ENCODE measurements at regions not wholly inside any gene's neighbourhood (a gene's known extent, or its start where the extent isn't known, plus 50 kb on each side); places are given as distances from the start of the nearest gene placed in this dataset.

GRCh38 chr4:30632751-30633150 lies 87.4 kb upstream of the PCDH7 start:
- POLR2A ChIA-PET = no interaction called here
- no TSS peak for BruUV-seq (replicated peaks)
- no peaks in the 10 kb centered on the region for H3K36me3 ChIP-seq (ENCODE audit: control insufficient read depth in 1 of 2, insufficient read depth in 2 of 2, low read length in 2 of 2)
- H3K4me2 ChIP-seq (ENCODE audit: low read length) = no peak overlapping the region
- intact Hi-C loops (cut with micrococcal nuclease) = no loop called here
- H3K9ac ChIP-seq (ENCODE audit: low read length) = no peak overlapping the region
- H4K20me1 ChIP-seq (ENCODE audit: insufficient read depth) = no peaks in the 10 kb centered on the region
- CTCF ChIA-PET = no interaction called here
- no peaks in the 10 kb centered on the region for H3K79me2 ChIP-seq (ENCODE audit: insufficient read depth, low read length)
- DNase-seq (ENCODE audit: low read depth, low spot score) (no peak), ATAC-seq (no peak)
- no peak for TF ChIP-seq EZH2 (IDR thresholded peaks at IDR 0.05)
- no peak for TF ChIP-seq CTCF (IDR thresholded peaks at IDR 0.05 in 2 of 3, conservative IDR thresholded peaks at IDR 0.05 in 1 of 3; ENCODE audit: borderline replicate concordance in 1 of 3, insufficient read depth in 1 of 3, low read depth in 2 of 3, low read length in 2 of 3)
- TF ChIP-seq EGR1 (IDR thresholded peaks at IDR 0.05; ENCODE audit: low read depth) = no peak
- no peak for TF ChIP-seq SP1 (IDR thresholded peaks at IDR 0.05; ENCODE audit: low read depth)
- no peak for TF ChIP-seq CBX3 (IDR thresholded peaks at IDR 0.05; ENCODE audit: low read depth)
- TF ChIP-seq MAX (IDR thresholded peaks at IDR 0.05) = no peak
- TF ChIP-seq FOSL1 (IDR thresholded peaks at IDR 0.05; ENCODE audit: low read depth) = no peak
- no peak for TF ChIP-seq SRF (IDR thresholded peaks at IDR 0.05; ENCODE audit: low read depth)
- no peaks in the 10 kb centered on the region for H3K9me3 ChIP-seq (ENCODE audit: control insufficient read depth in 1 of 2, insufficient read depth in 1 of 2, low read depth in 1 of 2, low read length in 2 of 2)
- RAD21 ChIA-PET (ENCODE audit: low non-redundant PET in 1 of 2, low total read pairs in 2 of 2, uncharacterized antibody in 2 of 2, unreplicated experiment in 2 of 2) = no interaction called here
- H3K4me3 ChIP-seq (replicated peaks in 1 of 2; ENCODE audit: low read depth in 1 of 2, low read length in 2 of 2) = no peak overlapping the region
- H3K27ac ChIP-seq (ENCODE audit: low read depth, low read length) = no peak overlapping the region
- no peaks in the 10 kb centered on the region for H3K9me2 ChIP-seq (ENCODE audit: insufficient read depth)
- H3K27me3 ChIP-seq (ENCODE audit: insufficient read depth, low read length) = no peaks in the 10 kb centered on the region
- H3K4me1 ChIP-seq (ENCODE audit: control insufficient read depth in 1 of 2, insufficient read depth in 2 of 2, low read length in 2 of 2) = no peaks in the 10 kb centered on the region
- H2AFZ ChIP-seq (ENCODE audit: low read depth, low read length, poor library complexity, severe bottlenecking) = no peak overlapping the region

GRCh38 chr4:30641345-30641744 lies 78.8 kb upstream of the PCDH7 start:
- ChIA-PET POLR2A (no interaction called here), CTCF (no interaction called here), RAD21 (ENCODE audit: low non-redundant PET in 1 of 2, low total read pairs in 2 of 2, uncharacterized antibody in 2 of 2, unreplicated experiment in 2 of 2) (no interaction called here)
- H3K27me3 ChIP-seq (ENCODE audit: insufficient read depth, low read length) = no peaks in the 10 kb centered on the region
- no peaks in the 10 kb centered on the region for H3K36me3 ChIP-seq (ENCODE audit: control insufficient read depth in 1 of 2, insufficient read depth in 2 of 2, low read length in 2 of 2)
- no peak overlapping the region for H3K4me2 ChIP-seq (ENCODE audit: low read length)
- ATAC-seq (no peak), DNase-seq (ENCODE audit: low read depth, low spot score) (no peak)
- no peak overlapping the region for H2AFZ ChIP-seq (ENCODE audit: low read depth, low read length, poor library complexity, severe bottlenecking)
- no peaks in the 10 kb centered on the region for H3K79me2 ChIP-seq (ENCODE audit: insufficient read depth, low read length)
- H3K9me2 ChIP-seq (ENCODE audit: insufficient read depth) = no peaks in the 10 kb centered on the region
- H3K4me3 ChIP-seq (replicated peaks in 1 of 2; ENCODE audit: low read depth in 1 of 2, low read length in 2 of 2) = no peak overlapping the region
- no peaks in the 10 kb centered on the region for H4K20me1 ChIP-seq (ENCODE audit: insufficient read depth)
- no peaks in the 10 kb centered on the region for H3K9me3 ChIP-seq (ENCODE audit: control insufficient read depth in 1 of 2, insufficient read depth in 1 of 2, low read depth in 1 of 2, low read length in 2 of 2)
- intact Hi-C loops (cut with micrococcal nuclease) = no loop called here
- BruUV-seq (replicated peaks) = no TSS peak
- no peak overlapping the region for H3K27ac ChIP-seq (ENCODE audit: low read depth, low read length)
- no peak overlapping the region for H3K9ac ChIP-seq (ENCODE audit: low read length)
- H3K4me1 ChIP-seq (ENCODE audit: control insufficient read depth in 1 of 2, insufficient read depth in 2 of 2, low read length in 2 of 2) = peaks cover 9 to 11% of the 10 kb centered on the region in 2 experiments
- no peak for TF ChIP-seq TCF7L2 (IDR thresholded peaks at IDR 0.05; ENCODE audit: borderline replicate concordance, extremely low read depth, insufficient read depth, insufficient read length)
- no peak for TF ChIP-seq ZFX (IDR thresholded peaks at IDR 0.05)
- TF ChIP-seq SP1 (IDR thresholded peaks at IDR 0.05; ENCODE audit: low read depth) = no peak
- no peak for TF ChIP-seq REST (IDR thresholded peaks at IDR 0.05; ENCODE audit: low read depth)
- TF ChIP-seq CEBPB (IDR thresholded peaks at IDR 0.05; ENCODE audit: low read depth) = no peak
- no peak for TF ChIP-seq ATF3 (IDR thresholded peaks at IDR 0.05)
- no peak for TF ChIP-seq ZBTB33 (IDR thresholded peaks at IDR 0.05; ENCODE audit: extremely low read depth, insufficient replicate concordance, low read length)
- TF ChIP-seq FOSL1 (IDR thresholded peaks at IDR 0.05; ENCODE audit: low read depth) = no peak

All from HCT116 (cell line).